HG03571 (cell line): ENCODE measurements at regions not wholly inside any gene's neighbourhood (a gene's known extent, or its start where the extent isn't known, plus 50 kb on each side); places are given as distances from the start of the nearest gene placed in this dataset.

Experiments
- ATAC-seq: cut with Tn5 transposase; IDR thresholded peaks from one replicate; pipeline ENCODE4 v1.9.1; 2021; ENCODE audit not compliant: unreplicated experiment

DNA sequence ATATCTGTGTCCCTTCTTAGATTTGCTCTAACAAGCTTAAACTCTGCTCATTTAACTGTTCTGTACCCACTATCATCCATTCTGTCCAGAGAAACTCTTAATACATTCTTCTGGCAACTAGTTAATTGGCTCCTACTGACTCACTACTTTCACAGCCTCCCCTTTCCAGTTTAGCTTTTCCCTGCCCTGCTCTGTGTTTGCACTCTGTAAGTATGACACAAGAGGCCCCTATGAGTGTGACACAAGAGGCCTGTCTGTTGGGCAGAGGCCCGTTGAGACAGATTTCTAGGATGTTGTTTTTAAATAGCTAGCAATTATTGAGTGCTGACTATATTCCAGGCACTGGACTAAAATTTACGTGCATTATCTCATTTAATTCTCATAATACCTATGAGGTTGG is 246.0 kb upstream of the DAAM1 start:
- ATAC-seq = no peak

DNA sequence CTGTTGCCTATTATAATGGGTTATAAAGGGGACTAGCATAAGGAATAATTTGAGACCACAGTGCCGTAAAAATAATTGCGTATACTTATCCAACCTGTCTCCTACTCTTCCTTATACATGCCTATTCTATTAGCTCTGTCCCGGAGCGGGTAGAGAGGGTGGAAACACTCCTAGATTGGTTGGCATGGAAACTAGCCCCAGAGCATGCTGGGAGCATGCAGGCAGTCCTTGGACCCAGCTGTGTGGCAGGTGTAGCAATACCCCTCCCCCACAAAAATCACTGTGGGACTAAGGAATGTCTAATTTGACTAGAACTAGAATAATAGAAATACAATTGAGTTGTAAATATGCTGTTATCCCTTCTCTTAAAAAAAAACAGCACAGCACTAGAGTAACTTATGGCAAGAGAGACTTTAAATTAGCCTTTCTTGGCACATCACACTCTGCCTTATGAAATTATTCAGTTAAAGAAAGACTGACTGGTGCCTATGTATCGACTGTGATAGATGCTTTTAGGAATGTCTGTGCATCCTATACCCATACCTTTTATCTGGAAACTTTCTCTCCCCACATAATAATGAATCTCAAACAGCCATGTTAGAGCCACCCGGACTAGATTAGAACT is 244.0 kb upstream of the DAAM1 start:
- ATAC-seq = no peak

DNA sequence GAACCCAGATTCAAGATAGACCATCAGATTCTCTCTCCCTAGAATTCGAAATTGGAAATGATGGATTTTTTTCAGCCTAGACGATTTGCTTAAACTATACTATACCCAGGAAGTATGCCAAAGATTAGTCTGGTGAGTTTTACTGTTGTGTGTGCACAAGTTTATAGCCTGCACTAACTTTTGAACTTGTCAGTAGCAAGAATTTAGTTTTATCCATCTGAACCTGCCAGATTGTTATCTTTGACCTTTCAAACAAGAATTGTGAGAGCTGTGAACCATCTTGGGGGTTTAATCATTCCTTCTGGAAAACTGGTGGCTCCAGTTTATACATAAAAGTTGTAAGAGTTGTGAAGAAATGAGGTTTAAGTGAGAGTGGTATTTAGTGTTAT is 243.5 kb upstream of the DAAM1 start:
- no peak for ATAC-seq

DNA sequence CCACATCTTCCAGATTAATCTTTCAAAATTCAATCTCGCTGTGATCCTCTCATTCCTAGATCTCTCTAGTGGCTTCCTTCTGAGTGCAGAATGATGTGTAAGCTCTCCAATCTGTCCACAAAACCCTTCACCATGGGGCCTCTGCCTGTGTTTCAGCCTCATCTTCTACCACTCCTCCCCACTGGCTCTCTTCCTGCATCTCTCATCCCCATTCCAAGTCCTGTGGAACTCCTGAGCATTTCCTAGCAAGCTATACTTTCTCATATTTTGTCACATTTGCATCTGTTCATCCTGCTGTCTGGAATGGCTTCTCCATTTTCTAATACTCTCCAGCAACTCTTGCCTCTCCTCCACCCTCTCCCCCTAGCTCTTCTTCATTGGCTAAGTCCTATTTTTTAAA is 242.0 kb upstream of the DAAM1 start:
- ATAC-seq = no peak

DNA sequence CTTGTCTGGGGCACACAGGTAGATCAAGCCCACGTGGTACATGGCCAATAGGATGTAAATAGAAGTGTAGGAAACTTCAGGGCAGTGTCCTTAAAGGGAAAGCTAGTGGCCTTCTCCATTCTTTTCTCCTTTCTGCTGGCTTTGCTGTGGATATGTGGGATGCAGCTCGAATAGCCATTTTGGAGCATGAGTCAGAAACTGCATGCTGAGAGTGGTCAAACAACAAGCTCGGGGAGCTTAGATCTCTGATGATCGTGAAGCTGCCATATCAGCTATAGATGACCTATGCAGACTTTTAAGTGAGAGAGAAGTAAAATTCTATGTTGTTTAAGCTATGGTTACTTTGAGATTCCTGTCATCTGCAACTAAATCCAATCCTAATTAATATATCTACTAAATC is 241.3 kb upstream of the DAAM1 start:
- ATAC-seq = no peak

DNA sequence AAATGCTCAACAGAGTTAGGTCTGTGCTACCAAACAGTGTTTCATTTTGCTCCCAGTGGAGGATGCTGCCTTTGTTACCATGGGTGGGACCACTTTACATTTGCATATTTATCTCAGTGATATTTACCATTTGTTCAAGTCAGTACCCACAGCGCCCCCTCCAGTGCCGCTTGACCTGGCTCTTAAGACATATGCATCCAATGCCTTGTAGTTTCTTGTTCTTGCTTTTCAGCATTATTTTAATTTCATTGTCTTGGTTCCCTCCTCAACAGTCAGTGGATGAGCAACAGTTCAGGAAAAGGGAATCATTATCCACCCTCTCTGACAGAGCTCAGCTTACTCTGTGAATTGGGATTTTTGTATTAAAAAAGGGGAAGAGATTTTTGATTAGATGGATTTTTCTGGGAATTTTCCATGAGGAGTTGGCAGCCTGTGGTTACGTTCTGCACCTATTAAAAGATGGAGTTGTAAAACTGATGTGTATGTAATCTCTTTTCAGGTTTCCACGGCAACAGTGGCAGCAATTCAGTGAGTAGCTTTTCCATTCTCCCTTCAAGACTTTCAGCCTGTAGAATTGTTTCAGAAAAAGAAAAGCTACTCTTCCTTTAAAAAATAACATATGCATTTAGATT is 240.5 kb upstream of the DAAM1 start:
- ATAC-seq = no peak

DNA sequence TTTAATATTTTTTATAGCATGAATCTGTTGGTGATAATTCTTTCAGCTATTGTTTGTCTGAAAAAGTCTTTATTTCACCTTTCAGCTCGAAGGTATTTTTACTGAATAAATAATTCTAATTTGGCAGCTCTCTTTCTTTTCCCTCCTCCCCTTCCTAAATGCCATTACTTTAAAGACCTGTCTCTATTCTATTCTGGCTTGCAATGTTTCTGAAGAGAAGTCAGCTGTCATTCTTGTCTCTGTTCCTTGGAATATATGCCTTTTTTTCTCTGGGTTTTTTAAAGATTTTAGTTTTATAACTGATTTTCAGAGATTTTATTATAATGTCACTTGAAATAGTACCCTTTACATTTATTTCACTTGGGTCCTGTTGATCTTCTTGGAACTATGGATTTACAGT is 237.9 kb upstream of the DAAM1 start:
- no peak for ATAC-seq

DNA sequence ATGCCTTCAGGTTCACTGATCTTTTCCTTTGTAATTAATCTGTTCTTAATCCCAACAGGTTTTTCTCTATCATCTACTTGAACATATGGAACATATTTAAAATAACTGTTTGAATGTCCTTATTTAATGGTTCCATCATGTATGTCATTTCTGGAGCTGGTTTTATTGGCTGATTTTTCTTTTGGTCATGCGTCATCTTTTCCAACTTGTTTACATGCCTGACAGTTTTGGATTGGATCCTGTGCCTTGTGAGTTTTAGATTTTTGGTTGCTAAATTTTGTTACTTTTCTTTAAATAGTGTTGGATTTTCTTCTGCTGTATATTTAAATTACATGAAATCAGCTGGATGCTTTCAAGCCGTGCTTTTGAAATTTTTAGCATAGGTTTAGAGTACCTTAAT is 237.3 kb upstream of the DAAM1 start:
- ATAC-seq = no peak

DNA sequence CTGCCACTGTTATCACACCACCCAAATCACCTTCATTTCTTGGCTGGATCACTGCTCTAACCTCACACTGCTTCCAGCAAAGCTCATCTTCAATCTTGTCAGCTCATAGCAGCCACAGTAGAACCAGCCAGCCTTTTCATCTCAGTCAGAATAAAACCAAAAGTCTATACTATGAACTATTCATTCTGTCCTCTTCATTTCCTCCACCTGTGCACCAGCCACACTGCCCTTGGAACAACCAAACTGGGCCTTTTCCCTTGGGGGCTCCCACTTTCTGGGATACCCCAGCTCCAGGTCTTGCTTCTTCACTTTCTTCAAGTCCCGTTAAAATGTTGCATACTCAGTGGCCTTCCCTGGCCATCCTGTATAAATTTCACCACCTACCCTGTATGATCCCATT is 234.4 kb upstream of the DAAM1 start:
- ATAC-seq = no peak

DNA sequence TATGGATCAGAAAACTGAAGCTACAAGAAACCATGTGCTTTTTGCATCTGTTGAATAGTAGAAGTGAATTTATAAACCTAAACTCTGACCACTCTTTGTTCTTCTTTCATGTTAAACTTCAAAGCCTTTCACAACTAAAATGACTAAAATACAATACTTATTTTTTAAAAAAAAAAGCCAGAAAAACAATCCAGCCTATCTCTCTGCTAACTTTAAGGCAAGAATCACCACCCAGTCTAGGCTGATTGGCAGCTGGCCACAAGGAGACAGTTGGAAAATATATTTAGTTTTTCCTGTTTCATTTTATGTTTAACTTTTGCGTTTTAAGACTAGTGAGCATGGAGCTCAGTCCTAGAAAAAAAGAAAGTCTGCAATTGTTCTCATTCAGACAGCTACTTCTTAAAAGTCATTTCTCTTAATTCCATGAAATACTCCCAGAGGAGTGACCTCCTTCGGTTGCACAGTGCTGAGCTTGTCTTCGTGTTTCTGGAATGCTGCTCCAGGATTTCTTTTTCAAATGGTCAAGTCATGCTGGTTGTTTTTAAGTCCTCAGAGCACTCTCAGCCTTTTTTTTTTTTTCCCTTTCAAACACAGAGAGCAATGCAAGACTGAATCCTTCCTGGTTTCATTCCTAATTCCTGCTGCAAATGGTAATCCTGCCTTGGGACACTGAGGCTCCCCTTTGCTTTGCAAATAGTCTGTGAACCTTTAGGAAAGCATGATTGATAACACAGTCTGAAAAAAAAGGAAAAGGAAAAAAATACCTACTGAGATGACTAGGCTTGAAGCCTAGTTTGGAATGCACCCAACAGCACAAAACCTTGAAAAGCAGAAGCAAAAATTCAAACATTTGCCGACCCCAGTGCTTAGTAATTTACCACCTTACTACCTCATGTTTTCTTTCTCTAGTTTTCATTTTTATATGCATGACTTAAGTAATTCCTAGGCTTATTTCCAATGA is 233.3 kb upstream of the DAAM1 start:
- no peak for ATAC-seq

DNA sequence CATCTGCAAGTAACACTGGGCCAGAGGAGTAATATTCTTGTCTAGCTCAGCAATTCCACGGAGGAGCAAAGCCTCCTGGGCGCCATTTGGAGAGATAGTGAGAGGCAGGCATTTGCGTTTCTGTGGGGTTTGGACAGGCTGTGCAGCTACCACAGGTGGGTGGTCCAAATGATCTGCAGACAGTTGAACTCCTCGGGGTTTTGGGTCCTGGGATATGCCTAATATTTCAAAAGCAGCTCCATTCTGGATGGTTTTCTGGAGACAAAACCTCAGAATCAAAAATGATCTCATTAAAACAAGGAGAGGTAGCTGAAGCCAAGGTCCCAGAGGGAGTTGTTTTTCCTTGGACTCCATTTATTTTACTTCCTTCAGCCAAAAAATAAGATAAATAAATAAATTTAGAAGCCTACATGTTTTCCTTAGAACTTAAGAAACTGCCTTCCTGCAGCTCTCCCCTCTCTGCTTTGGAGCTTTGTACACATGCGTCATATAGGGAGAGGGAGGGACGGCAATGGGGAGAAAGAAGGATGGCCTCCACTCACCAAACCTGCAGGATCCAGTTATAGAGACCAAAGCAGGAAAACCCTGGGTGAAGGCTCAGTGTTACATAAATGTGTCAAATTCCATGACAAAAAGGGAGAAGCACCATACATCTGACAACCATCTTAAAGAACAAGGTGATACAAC is 227.3 kb upstream of the DAAM1 start:
- no peak for ATAC-seq

DNA sequence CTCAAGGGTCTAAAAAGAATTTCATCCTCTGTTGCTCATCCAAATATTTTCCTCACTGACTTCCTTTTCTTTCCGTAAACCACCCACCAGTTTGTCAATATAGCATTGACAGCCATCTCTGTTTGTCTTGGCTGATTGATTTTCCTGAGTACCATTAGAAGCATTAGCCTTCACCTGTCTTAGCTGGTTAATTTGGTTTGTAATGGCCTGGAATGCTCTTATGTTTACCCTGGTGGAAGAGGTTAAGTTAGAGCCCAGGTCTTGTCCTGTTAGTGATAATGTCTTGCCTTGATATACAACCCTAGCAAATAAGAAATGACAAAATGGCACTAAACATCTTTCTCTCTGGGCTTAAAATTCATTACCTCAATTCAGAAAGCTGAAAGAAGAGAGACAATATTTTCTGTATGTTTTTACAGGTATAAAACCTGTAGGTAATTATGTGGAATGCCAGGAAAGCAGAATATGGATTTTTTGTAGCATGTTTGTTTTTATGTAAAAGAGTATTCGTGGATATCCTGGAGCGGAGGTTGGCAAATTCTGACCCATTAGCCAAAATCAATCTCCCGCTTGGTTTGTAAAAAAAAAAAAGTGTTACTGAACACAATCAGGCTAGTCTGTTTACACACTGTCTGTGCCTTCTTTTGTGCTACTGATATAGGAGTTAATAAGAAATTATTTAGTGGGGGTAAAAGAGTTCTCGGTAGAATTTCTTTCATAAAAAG is 224.4 kb upstream of the DAAM1 start:
- ATAC-seq = no peak

DNA sequence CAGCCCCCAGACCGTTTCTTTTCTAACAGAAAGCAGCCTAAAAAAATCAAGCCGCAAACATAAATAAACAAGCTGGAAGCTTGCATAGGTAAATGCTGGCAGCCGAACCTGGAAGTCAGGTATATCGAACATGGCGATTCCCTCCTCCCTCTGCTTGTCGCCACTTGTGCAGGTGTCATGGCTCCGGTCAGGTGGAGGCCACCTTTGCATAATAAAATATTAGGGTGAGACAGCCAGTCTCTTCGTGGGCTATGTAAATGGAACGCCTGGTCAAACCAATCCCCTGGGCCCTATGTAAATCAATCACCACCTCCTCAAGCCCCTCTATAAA is 223.9 kb upstream of the DAAM1 start:
- ATAC-seq = no peak

DNA sequence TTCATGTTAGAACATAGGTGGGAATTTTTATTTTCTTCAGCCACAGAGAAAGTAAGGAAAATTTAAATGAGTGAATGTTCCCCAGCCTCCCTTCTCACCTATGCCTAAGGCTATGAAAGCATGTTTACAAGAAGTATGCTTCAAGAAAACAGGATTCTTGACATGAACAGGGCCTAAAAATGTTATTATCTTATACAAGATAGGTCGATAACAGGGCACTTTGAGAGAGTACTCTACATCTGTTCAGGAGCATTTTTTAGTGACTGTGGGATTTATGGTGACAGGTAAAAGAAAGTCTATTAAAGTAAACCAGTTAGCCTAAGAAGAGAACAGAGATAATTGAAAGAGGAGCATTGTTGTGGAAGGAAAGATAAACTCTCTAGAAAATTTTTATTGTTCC is 222.9 kb upstream of the DAAM1 start:
- no peak for ATAC-seq

DNA sequence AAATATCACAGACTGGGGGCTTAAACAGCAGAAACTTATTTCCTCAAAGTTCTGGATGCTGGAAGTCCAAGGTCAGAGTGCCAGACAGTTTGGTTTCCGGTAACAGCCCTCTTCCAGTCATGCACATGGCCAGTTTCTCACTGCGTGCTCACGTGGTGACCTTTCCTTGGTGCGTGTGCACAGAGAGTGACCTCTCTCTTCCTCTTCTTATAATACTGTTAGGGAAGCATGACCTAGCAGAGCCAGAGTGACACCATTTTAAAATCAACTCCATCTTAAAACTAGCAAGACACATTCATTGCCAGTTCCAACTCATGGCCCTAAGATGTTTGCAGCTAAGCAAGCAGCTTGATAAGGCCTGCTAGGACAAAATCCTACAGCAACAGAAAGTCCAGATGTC is 221.5 kb upstream of the DAAM1 start:
- no peak for ATAC-seq

DNA sequence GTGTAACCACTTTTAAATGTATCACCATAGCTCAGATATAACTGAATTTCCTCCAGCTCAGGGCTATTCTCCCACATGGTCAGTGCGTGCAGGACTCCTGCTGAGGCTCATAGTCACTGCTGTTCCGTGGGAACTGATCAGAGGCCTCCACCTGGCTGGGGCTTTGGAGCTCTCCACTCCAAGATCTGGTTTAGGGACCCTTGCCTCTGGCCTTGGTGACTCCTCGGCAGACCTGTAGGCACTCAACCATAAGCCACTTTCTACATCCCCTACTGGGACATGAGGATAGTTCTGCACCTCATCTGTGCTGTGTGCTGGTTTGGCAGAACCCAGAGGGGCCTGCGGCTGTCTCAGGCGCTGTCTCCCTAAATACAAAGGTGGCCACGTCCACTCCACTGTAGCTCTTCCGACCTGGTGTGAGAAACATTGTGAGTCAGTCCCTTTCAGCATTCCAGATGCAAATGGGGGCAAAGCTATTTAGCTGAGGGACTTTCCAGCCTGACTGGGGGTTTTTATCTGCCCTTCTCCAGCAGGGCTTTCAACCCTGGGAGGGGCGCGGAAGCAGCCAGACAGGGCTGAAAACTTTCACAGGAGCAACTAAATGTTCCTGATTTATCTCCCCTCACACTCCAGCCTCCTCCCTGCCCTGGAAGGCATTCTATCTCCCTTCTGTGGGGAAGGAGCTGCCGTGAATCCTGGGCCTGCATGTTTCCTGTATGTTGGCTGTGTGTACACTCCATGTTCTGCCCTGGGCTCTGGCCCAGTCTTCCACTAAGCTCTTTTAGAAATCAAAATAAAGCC is 218.3 kb upstream of the DAAM1 start:
- no peak for ATAC-seq

DNA sequence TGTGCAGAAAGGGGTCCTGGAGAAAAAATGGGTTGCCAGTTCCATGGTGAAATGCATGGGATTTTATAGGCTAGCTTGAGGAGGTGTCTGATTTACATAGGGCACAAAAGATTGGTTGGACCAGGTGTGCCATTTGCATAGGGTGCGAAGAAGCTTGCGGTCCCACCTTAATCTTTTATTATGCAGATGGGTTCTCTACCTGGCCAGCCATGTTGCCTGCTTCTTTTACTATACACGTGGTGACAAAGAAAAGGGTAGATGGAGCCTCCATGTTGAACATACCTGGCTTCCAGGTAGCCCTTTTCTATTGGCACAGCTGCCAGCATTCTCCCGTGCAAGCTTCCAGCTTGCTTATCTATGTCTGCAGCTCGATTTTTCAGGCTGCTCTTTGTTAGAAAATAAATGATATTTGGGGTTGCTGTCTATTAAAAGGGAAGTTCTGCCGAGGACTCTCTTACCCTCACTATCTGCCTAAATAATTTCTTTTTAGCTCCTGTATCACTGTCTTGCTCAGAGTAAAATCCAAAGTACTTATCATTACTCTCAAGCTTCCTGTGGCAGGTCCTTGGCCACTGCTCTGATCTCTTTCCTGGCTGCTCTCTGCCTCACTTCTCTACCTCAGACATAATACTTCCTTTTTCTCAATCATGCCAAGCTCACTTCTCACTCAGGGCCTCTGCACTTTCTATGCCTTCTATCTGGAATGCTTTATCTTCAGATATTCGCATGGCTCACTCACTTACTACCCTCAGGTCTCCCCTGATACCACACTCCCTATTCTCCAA is 216.0 kb upstream of the DAAM1 start:
- ATAC-seq = no peak

DNA sequence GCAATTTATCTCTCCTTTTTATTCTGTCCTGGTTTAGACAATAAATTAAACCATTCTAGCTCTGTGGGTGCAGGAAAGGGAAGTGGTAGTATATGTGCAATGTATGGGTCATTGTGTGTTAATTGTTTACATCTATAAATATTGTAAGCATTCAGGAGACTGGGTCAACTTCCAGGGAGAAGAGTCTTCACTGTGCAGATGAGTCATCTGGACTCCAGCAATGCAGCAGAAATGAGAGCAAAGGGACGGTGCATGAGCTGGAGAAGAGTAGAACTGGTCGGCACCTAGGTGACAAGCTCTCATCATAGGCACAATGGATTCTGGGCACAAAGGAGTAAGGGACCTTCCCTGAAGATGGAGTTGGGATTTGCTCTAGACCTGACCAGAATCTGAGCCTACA is 211.1 kb upstream of the DAAM1 start:
- no peak for ATAC-seq

DNA sequence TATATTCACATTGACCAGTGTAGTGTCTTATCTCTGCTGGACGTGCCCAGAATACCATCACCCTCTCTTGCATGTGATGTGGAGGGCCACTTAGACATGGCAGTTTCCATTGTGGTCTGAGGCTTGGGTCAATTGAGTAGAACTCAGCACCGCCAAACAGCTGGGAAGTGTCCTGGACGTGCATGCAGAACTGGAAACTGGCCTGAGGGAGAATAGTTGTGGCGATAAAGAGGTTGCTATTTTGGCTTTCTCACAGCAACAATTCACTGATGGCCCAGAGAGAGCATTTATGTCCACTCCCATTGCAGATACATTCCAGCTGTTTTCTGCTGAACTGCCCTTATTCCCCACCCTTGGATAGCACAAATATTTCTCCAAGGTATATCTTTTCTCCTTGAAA is 210.1 kb upstream of the DAAM1 start:
- no peak for ATAC-seq
